HG03139 (cell line): ENCODE measurements at regions not wholly inside any gene's neighbourhood (a gene's known extent, or its start where the extent isn't known, plus 50 kb on each side); places are given as distances from the start of the nearest gene placed in this dataset.

ENCODE experiments used
- ATAC-seq: cut with Tn5 transposase; IDR thresholded peaks from one replicate; pipeline ENCODE4 v1.9.1; 2021; ENCODE audit not compliant: unreplicated experiment

GRCh38 chr5:121175986-121176385 is 675.7 kb upstream of the FTMT start:
- ATAC-seq: no peak

DNA sequence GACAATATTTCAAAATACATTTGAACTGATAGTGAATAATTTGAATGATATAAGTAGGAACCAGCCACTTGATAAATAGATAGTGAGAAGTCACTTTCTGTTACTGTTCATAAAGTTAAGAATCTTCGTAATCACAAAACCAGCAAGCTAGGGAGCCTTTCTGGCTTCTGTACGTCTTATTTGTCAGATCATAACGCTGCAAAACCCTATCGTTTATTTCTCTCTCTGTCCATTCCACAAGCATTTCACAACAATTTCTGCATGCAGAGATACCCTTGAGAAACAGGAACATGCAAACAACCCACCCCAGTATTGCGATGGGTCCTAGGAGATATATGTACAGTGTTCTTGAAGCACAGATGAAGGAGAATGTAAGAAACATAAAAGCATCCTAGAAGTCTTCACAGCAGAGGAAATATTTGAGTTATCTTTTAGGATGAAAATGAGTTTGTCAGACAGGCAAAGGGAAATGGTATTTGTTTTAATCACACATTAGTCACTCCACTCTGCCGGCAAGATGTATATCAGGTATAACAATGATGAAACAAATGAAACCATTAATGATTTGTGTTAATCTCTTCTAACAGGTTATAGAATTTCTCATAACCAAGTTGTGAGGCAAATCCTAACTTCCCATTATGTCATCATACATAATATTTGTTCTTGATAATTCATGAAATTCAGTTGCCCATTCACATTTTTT is 668.7 kb upstream of the FTMT start:
- no peak for ATAC-seq

- no peak for ATAC-seq
Observed at GRCh38 chr5:121188849-121189248, 662.8 kb upstream of the FTMT start.

DNA sequence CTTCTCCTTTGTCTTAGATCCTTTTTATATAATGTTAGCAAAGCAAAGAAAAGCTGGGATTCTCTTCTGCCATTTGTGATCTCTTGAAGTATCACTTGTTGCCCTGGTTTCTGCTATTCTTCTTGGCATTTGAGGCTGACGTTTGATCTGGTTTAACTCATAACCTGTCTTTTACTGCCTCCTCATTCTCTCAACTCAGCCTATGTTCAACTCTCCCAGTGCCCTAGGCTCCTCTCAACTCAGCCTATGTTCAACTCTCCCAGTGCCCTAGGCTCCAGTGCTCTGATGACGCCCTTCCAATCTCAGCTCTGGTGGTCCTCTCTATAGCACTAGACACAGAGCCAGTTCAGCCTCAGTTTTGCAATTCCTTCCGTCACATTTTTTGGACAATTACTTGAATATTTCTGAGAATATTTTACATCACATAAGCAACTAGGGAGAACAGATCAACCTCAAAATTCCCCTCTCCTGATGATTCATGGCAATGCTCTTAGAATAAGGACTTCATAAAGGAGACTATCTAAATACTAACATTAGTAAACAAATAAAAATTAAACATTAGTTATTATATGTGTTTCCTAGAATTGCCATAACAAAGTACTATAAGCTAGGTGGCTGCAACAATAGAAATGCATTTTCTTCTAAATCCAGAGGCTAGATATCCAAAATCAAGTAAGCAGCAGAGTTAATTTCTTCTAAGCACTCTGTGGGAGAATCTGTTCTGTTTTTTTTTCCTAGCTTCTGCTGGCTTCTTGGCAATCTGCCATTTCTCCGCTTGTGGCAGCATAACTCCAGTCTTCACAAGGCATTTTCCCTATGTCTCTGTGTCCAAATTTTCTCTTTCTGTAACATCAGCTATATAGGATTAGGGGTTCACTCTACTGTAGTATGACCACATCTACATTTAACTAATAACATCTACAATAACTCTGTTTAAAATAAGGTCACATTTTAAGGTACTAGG is 662.1 kb upstream of the FTMT start:
- no peak for ATAC-seq

DNA sequence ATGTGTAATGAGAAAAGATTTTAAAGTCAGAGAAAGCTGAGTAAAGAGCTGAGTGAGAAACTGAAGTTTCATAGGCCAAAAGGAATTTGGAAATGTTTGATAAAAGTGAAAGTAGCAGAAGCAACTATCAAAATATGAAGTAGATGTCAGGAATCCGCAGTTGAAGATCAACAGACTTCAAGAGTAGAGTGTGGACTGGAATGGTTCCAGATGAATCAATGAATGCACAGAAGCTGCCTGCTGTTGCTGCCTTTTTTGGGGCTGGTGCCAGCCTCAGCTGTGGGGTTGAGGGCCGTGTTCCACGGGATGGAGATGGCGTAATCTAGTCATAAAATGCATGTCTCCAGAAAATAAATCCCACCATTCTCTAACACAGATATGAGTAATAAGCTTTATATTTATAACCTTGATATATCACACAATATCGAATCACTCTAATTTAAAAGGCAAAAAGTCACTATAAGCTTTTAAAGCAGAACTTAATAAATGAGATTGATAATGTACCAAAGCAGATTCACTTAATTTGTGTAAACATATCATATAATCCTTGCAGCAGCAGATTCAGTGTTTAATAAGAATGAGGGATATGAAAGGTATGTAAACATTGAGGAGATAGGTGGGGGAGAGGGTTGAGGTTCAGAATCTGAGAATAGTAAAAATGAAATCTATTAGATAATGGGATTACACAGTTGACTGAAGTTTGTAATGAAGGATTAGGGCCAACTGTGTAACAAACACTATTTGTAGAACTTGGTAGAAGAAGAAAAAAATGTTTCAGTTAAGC is 652.3 kb upstream of the FTMT start:
- ATAC-seq: no peak

- ATAC-seq: no peak
Observed at GRCh38 chr5:121218086-121218485, 633.6 kb upstream of the FTMT start.

- ATAC-seq: no peak
Observed at GRCh38 chr5:121221483-121221882, 630.2 kb upstream of the FTMT start.

DNA sequence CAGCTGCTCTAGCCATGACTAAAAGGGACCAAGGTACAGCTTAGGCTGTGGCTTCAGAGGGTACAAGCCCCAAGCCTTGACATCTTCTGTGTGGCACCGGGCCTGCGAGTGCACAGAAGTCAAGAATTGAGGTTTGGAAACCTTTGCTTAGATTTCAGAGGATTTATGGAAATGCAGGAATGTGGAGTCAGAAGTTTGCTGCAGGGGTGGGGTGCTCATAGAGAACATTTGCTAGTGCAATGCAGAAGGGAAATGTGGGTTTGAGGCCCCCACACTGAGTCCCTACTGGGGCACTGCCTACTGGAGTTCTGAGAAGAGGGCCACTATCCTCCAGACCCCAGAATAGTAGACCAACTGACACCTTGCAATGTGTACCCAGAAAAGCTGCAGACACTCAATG is 624.9 kb upstream of the FTMT start:
- ATAC-seq: no peak

DNA sequence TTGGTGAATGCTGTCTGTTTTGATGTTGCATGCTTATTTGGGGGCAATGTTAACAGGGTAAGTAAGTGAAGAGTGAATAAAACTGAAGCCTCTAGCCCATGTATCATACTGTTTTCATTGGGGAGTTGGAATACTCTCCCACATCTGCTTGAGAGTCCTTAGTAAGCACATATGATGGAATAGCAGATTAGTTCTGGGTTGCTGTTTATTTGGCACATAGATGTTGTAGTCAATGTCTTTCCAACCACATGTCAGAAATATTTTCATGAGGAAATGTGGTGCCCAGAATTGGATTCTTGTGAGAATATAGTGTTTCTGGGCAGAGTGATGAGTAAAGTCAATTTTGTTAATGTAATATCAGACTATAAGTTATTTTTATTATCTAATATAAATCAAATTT is 611.7 kb upstream of the FTMT start:
- no peak for ATAC-seq

- ATAC-seq: no peak
Observed at GRCh38 chr5:121246971-121247370, 604.7 kb upstream of the FTMT start.

- ATAC-seq: no peak
Observed at GRCh38 chr5:121251954-121252353, 599.7 kb upstream of the FTMT start.

- no peak for ATAC-seq
Observed at GRCh38 chr5:121257621-121258020, 594.1 kb upstream of the FTMT start.

GRCh38 chr5:121263456-121263855 is 588.2 kb upstream of the FTMT start:
- no peak for ATAC-seq

- ATAC-seq: no peak
Observed at GRCh38 chr5:121264605-121265004, 587.1 kb upstream of the FTMT start.

DNA sequence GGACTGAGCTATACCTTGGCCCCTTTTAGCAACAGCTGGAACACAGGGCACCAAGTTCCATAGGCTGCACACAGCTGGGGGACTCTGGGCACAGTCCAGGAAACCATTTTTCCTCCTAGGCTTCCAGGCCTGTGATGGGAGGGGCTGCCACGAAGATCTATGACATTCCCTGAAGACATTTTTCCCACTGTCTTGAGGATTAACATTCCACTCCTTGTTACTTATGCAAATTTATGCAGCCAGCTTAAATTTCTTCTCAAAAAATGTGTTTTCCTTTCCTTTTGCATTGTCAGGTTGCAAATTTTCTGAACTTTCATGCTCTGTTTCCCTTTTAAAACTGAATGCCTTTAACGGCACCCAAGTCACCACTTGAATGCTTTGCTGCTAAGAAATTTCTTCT is 580.1 kb upstream of the FTMT start:
- ATAC-seq: no peak

GRCh38 chr5:121273833-121274433 is 577.7 kb upstream of the FTMT start:
- no peak for ATAC-seq

DNA sequence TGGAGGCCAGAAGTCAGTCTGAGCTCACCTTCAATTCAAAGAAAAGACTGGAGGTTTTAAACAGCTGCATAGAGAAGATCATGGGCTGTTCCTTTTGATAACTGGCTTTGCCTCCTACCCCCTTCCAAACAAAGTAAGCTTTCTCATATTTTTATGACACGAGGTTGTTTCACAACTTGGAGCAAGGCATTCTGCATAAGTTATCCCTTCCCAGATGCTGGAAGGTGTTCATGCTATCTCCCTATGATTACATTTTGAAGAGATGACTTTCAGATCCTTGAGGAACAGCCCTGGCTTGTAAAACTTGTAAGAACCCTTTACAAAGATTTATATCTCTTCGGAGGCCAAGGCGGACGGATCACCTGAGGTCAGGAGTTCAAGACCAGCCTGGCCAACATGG is 571.9 kb upstream of the FTMT start:
- no peak for ATAC-seq

DNA sequence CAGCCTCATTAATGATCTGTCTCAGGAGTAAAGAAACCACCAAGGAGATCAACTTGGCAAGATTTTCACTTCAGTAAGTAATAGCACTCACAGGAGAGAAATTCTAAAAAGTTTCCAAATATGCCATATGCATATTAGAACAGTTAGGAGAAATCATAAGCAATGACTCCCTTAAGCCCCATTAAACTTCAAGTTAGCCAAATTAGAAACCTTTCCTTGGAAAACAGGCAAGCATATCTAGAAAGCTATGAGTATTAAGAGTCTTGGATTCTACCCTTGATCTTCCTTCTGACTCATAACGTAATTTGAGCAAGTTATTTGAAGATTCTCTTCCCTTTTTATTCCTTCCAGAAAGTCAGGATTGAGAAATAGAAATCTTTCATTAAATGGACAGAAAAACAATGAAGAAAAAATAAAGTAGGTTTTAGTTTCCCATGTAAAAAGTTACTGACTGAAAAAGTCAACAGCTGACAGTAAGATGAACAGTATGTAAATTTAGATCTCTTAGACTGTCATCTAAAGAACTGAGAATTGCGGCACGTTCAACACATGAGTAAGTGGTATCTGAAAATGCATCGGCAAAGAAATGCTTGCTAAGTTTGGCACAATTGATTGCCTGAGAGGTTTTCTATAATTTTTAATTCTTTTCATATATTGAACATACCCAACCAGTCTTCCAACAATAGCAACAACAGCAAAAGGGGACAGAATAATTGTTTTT is 565.7 kb upstream of the FTMT start:
- no peak for ATAC-seq

- ATAC-seq: no peak
Observed at GRCh38 chr5:121288781-121289180, 562.9 kb upstream of the FTMT start.

- no peak for ATAC-seq
Observed at GRCh38 chr5:121292664-121293063, 559.0 kb upstream of the FTMT start.
